ENCODE measurements at regions not wholly inside any gene's neighbourhood (a gene's known extent, or its start where the extent isn't known, plus 50 kb on each side); places are given as distances from the start of the nearest gene placed in this dataset.

GRCh38 chr1:10901891-10902805 is 105.7 kb upstream of the CASZ1 start:
- no peak for TF ChIP-seq CTCF (IDR thresholded peaks at IDR 0.05 in 4 of 5, conservative IDR thresholded peaks at IDR 0.05 in 1 of 5)
- no peak for TF ChIP-seq POLR2A (IDR thresholded peaks at IDR 0.05)

Data from gastrocnemius medialis (tissue), 4 donors.